AG04450 (cell line): ENCODE measurements at regions not wholly inside any gene's neighbourhood (a gene's known extent, or its start where the extent isn't known, plus 50 kb on each side); places are given as distances from the start of the nearest gene placed in this dataset.

Experiments used
- CTCF ChIA-PET: fragments of 300-600, 350-600 bp; formaldehyde crosslinking; extraction: SDS; loops from one replicate; lab custom pipeline; 2022; ENCODE audit warnings: antibody characterized with exemption, inconsistent platforms; lab: Charles Lee
- POLR2A ChIA-PET: fragments of 350-600 bp; formaldehyde crosslinking; extraction: SDS; loops from one replicate; lab custom pipeline; 2021; ENCODE audit warnings: antibody characterized with exemption, inconsistent platforms; lab: Yijun Ruan, JAX
- DNase-seq: peaks from one replicate; pipeline ENCODE4 v3.0.0-alpha.2; 2011; ENCODE audit warnings: low read depth, low spot score
- H3K27ac ChIP-seq: one replicate; pipeline ENCODE4 v1.5.1; 2012; ENCODE audit warnings: low read depth, low read length, control low read depth
- H3K27me3 ChIP-seq: one replicate; pipeline ENCODE4 v1.6.0; 2012; ENCODE audit warnings: low read length; ENCODE audit not compliant: control insufficient read depth, insufficient read depth
- H3K4me3 ChIP-seq: 2 replicates; pipeline ENCODE4 v1.5.1; 2011; ENCODE audit warnings: mild to moderate bottlenecking, low read depth, low read length, control low read depth
- H3K9me3 ChIP-seq: 2 replicates; pipeline ENCODE4 v1.5.1; 2012; ENCODE audit warnings: low read length; ENCODE audit not compliant: control insufficient read depth, insufficient read depth
- CTCF ChIP-seq: IDR thresholded peaks from 2 replicates; pipeline ENCODE4 v1.5.1; 2011; ENCODE audit warnings: low read depth, low read length, control low read depth, inconsistent platforms

- TF ChIP-seq CTCF: no peak
- Histone ChIP-seq H3K27me3 (no peaks in the 10 kb centered on the region), H3K27ac (no peak overlapping the region), H3K9me3 (no peaks in the 10 kb centered on the region), H3K4me3 (no peak overlapping the region)
- CTCF ChIA-PET: no interaction called here
- no peak for DNase-seq
- POLR2A ChIA-PET: no interaction called here
Measured at GRCh38 chr6:156061465-156061864, 605.8 kb upstream of the NOX3 start.

DNA sequence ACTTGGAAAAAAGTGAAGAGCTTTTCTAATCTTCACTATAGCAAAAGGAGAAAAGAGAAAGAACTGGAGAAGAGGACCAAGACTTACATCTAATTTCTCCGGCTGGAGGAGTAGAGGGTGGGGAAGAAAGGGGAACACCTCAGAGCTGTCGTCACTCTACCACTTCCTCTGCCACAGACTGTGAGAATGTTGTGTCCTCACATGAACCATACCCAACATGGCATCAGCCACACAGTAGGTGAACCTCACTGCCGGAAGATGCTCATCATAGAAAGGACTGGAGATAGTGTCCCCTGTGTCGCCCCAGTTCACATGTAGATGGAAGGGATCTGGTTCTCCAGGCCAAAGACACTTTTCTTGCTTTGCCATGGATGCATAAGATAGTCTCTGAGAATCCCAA lies 604.4 kb upstream of the NOX3 start:
- no peak for DNase-seq
- H3K4me3 ChIP-seq: no peak overlapping the region
- CTCF ChIA-PET: no interaction called here
- no peak for TF ChIP-seq CTCF
- H3K27me3 ChIP-seq: no peaks in the 10 kb centered on the region
- no peaks in the 10 kb centered on the region for H3K9me3 ChIP-seq
- POLR2A ChIA-PET: no interaction called here
- no peak overlapping the region for H3K27ac ChIP-seq

DNA sequence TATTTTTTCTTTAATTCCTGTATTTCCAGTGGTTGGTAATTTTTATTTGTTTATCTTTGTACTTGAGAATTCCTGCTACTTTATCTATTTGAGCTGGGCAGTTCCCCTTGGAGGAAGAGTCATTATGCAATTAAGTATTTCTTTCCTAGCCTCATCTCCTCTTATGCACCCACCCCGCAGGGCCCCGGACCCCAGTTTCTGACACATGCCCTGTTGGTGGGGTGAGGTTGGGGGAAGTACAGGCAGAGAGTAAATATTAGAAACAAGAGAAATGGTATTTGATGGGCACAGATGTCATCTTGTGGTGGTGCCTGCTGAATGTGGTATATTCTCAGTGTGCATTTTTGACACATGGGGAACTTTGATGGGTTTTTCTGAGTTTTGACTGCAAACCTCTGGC lies 602.7 kb upstream of the NOX3 start:
- DNase-seq: no peak
- no peak for TF ChIP-seq CTCF
- H3K9me3 ChIP-seq: no peaks in the 10 kb centered on the region
- no peaks in the 10 kb centered on the region for H3K27me3 ChIP-seq
- H3K27ac ChIP-seq: no peak overlapping the region
- ChIA-PET CTCF (no interaction called here), POLR2A (no interaction called here)
- no peak overlapping the region for H3K4me3 ChIP-seq

GRCh38 chr6:156057869-156058268 lies 602.2 kb upstream of the NOX3 start:
- CTCF ChIA-PET: no interaction called here
- no peaks in the 10 kb centered on the region for H3K27me3 ChIP-seq
- no peak overlapping the region for H3K4me3 ChIP-seq
- DNase-seq: no peak
- TF ChIP-seq CTCF: no peak
- no peak overlapping the region for H3K27ac ChIP-seq
- POLR2A ChIA-PET: no interaction called here
- no peaks in the 10 kb centered on the region for H3K9me3 ChIP-seq

DNA sequence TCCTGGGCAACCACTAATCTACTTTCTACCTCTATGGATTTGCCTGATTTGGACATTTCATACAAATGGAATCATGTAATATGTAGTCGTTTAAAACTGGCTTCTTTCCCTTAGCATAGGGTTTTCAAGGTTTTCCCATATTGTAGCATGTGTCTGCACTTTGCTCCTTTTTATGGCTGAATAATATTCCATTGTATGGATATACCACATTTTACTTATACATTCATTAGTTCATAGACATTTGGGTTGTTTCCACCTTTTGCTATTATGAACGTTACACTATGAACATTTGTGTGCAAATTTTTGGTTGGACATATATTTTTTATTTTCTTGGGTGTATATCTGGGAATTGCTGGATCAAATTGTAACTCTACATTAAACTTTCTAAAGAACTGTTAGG lies 600.4 kb upstream of the NOX3 start:
- Histone ChIP-seq H3K27ac (no peak overlapping the region), H3K9me3 (no peaks in the 10 kb centered on the region), H3K4me3 (no peak overlapping the region), H3K27me3 (no peaks in the 10 kb centered on the region)
- ChIA-PET CTCF (no interaction called here), POLR2A (no interaction called here)
- DNase-seq: no peak
- no peak for TF ChIP-seq CTCF
